Motor neuron (in vitro differentiated cells): ENCODE measurements at regions not wholly inside any gene's neighbourhood (a gene's known extent, or its start where the extent isn't known, plus 50 kb on each side); places are given as distances from the start of the nearest gene placed in this dataset.
A peak's percentile ranks its signal among the peaks of the same experiment; 100 is the strongest.
"Not testable (repeated sequence)": the region's sequence is repeated elsewhere in the genome, so short reads cannot be mapped to it uniquely, and the experiment has no call there.

Source experiments
- ATAC-seq, 8 experiments: fragments of 200-7000 bp; cut with Tn5 transposase; replicated peaks in 6 of 8; 2 replicates each; pipeline ENCODE4 v1.8.0; 2021; ENCODE audit warnings: mild to moderate bottlenecking in 8 of 8, moderate library complexity in 8 of 8
- H3K27ac ChIP-seq, 2 donors: fragments of 250-450 bp; sonication (Bioruptor Pico); 2 replicates each; pipeline ENCODE4 v1.9.0; 2021; ENCODE audit warnings: antibody characterized with exemption in 2 of 2, mild to moderate bottlenecking in 2 of 2, moderate library complexity in 1 of 2
- H3K4me1 ChIP-seq, 2 donors: fragments of 250-450 bp; sonication (Bioruptor Pico); replicated peaks in 1 of 2; 2 replicates each; pipeline ENCODE4 v1.6.1; 2021; ENCODE audit warnings: antibody characterized with exemption in 2 of 2, mild to moderate bottlenecking in 2 of 2, moderate library complexity in 1 of 2
- H3K4me3 ChIP-seq, 5 donors: fragments of 250-450 bp; sonication (Bioruptor Pico); 2 replicates each; pipeline ENCODE4 v1.9.0; 2021; ENCODE audit warnings: antibody characterized with exemption in 5 of 5, mild to moderate bottlenecking in 5 of 5, moderate library complexity in 4 of 5
- WGBS, 10 experiments: fragments of 450-650 bp; shearing (Covaris generic); methylation state at CpG; one replicate each; pipeline ENCODE4 v1.0.0; 2022; 5-methylcytosine and 5-hydroxymethylcytosine counted together
- in situ Hi-C, 9 experiments: fragments of 400-800 bp; cut with MboI; loops; one replicate each; pipeline ENCODE4 v1.15.0; 2021; ENCODE audit warnings: low sequenced_read_pairs in 9 of 9, low pct_unique_long_range_greater_than_20kb in 2 of 9; ENCODE audit not compliant: unreplicated experiment in 9 of 9

DNA sequence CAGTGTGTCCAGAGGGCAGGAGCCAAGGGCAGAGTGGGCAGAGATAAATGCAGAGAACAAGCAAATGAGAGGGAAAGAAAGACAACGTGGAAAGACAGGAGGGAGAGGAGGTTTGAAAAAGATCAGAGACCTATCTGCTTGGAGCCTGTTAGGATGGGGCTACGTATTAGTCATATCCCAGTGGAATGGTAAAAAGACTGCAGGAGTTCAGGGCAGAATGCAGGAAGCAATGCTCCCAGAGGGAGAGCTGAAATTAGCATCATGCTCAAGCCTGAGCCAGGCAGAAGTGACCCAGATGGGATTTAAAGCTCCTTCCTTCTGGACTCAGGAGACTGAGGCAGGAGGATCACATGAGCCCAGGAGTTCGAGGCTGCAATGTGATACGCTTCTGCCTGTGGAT lies 261.3 kb upstream of the CHRM3 start:
- H3K4me3 ChIP-seq, result no peak overlapping the region
- peaks cover 25 to 28% of the 10 kb centered on the region in 2 donors for H3K4me1 ChIP-seq
- peak in 5 of 8 experiments; percentile 76 to 91 (median 87) for ATAC-seq
- 0 to 90% (median 52%) methylated on average over 1 to 4 of the region's 4 CpGs; no CpG with 5 or more reads in 1 of the 10 experiments for WGBS, 10 experiments
- in situ Hi-C loops, result no loop called here
- no peak overlapping the region for H3K27ac ChIP-seq

DNA sequence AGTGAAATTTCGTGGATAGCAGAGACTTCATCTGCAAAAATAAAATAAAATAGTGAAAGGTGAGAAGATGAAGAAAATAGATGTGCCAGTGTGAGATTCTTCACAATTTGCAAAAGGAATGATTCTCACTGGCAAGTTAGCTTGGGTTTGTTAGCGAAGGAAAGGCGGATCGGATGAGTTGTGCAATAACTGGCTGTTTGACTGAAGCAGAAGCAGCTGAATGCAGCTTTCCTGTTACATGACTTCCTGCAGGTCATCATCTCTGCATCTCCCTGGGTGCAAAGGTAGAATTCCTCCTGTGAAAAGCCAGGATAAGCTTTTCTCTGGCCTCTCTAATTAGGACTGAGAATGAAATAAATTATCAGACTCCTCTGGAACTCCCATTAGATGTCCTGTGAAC lies 263.1 kb upstream of the CHRM3 start:
- H3K4me3 ChIP-seq, result no peak overlapping the region
- H3K4me1 ChIP-seq, result peaks cover 25 to 28% of the 10 kb centered on the region in 2 donors
- no peak for ATAC-seq
- in situ Hi-C loops, result no loop called here
- WGBS, 10 experiments, result 0 to 96% (median 88%) methylated on average over 1 to 4 of the region's 4 CpGs; no CpG with 5 or more reads in 1 of the 10 experiments
- no peak overlapping the region for H3K27ac ChIP-seq

DNA sequence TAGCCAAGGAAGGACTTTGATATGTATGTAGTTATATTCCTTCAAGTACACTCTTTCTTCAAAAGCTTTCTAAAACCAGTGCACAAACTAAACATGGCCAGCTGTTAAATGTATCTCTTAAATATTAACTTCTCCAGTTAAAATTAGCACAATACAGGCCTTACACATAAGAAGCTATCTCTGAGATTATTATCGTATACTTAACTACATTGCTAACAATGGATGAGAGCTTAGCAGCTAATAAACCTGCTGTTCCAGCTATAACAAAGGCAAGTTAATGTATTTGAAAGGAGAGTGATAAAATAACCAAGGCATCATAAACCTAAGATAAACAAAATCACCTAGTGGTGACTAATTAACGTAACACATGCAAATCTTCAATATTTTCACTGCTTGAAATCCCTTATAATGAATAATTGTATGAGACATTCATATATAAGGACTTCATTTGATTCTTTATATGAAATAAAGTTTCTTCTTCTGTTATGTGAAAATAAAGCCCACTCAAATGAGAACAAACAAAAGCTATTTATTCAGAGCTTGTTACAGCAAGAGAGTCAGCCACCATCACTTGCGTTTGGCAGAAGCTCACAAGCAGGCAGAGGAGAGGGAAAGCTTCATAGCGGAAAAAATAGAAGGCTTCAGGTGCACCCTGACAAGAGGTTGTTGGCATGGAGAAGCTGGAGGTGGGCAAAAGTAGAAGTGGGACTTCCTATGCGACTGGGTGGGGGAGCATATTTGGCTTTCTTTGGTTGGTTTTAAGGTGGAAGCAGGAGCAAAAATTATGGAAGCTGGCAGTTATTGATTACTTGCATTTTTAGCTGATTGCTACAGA lies 274.1 kb upstream of the CHRM3 start:
- no peak for ATAC-seq
- in situ Hi-C loops, result no loop called here
- WGBS, 10 experiments, result 0 to 100% (median 63%) methylated on average over 2 to 5 of the region's 5 CpGs; no CpG with 5 or more reads in 1 of the 10 experiments
- H3K27ac ChIP-seq, result no peak overlapping the region
- peaks cover 0 to 11% of the 10 kb centered on the region in 2 donors for H3K4me1 ChIP-seq
- H3K4me3 ChIP-seq, result no peak overlapping the region

DNA sequence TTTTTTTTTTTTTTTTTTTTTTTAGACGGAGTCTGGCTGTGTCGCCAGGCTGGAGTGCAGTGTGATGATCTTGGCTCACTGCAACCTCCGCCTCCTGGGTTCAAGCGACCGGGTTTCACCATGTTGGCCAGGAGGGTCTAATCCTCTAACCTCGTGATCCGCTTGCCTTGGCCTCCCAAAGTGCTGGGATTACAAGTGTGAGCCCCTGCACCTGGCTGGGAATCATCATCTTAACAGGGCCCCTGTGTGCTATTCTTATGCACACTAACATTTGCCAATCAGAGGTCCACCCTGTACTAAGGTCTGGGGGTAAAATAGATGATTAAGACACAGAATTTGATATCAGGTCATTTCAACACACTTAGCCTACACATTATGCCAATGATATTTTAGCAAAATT lies 278.7 kb upstream of the CHRM3 start:
- in situ Hi-C loops, result no loop called here

DNA sequence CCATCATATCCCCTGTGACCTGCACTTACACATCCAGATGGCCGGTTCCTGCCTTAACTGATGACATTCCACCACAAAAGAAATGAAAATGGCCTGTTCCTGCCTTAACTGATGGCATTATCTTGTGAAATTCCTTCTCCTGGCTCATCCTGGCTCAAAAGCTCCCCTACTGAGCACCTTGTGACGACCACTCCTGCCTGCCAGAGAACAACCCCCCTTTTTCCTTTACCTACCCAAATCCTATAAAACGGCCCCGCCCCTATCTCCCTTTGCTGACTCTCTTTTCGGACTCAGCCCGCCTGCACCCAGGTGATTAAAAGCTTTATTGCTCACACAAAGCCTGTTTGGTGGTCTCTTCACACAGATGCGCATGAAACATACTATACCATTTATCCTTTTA lies 279.7 kb upstream of the CHRM3 start:
- 38 to 83% (median 67%) methylated on average over 1 to 3 of the region's 7 CpGs; no CpG with 5 or more reads in 4 of the 10 experiments for WGBS, 10 experiments
- H3K4me3 ChIP-seq, in situ Hi-C loops: not testable (repeated sequence)

More for the DNA sequence above, 278.7 kb upstream of the CHRM3 start:
- 69 to 98% (median 94%) methylated on average over 3 to 5 of the region's 7 CpGs; no CpG with 5 or more reads in 4 of the 10 experiments for WGBS, 10 experiments
- Histone ChIP-seq H3K4me1 (peaks cover 0 to 8% of the 10 kb centered on the region in 2 donors), H3K4me3 (no peak overlapping the region), H3K27ac (no peak overlapping the region)
- no peak for ATAC-seq

DNA sequence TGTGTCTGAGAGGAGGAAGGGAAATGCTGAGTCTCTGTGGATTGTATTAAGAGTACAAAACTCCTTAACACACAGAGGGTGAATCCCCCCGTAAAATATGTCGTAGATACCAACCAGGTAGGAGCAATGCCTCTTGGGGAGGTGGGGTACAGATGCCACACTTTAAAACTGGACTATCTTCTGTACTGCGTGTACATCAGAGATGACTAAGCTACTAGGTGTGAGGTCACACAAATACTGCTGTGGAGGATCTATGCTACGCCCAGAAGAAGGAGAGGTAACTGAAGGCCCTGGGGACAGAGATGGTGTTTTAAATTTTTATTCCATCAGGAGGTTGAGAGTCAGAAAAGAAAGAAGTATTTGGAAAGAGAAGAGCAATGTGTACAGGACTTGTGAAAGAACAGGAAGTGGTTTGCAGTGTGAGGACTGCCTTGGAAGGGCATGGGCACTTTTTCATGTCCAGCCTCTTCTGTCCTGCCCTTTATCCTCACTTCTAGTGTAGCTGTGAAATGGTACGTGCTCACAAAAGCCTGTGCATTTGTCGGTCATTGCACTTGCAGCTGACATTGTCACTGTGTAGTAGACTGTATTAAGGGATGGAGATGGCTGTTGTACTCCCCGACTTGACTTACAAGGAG lies 287.8 kb upstream of the CHRM3 start:
- no peak overlapping the region for H3K4me3 ChIP-seq
- H3K27ac ChIP-seq, result no peak overlapping the region
- 13 to 93% (median 87%) methylated on average over 3 to 7 of the region's 7 CpGs; no CpG with 5 or more reads in 3 of the 10 experiments for WGBS, 10 experiments
- no peak for ATAC-seq
- H3K4me1 ChIP-seq, result no peaks in the 10 kb centered on the region
- in situ Hi-C loops, result no loop called here

More for the DNA sequence above, 279.7 kb upstream of the CHRM3 start:
- not testable (repeated sequence) for ATAC-seq, H3K27ac ChIP-seq, H3K4me1 ChIP-seq

DNA sequence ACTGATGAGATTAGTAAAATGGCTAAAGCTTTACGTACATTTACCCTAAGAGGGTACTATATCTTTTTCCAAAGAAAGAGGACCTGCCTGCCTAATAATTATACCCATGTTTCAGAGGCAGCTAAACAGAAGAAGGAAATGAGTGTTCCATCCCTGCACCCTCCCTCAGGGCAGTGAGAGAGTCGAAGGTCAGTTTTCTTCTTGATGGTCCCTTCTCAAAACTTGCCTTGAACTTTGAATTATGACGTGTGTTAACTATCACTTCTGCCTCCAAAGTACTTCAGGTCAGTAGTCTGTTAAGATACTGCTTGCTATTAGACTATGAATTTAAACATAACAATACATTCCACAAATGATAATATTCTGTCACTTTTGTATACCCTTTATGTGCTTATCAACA lies 294.8 kb upstream of the CHRM3 start:
- no peak overlapping the region for H3K4me3 ChIP-seq
- 0 to 94% (median 40%) methylated on average over 1 to 3 of the region's 3 CpGs; no CpG with 5 or more reads in 1 of the 10 experiments for WGBS, 10 experiments
- no peak for ATAC-seq
- no peak overlapping the region for H3K27ac ChIP-seq
- H3K4me1 ChIP-seq, result no peaks in the 10 kb centered on the region
- in situ Hi-C loops, result no loop called here

- Histone ChIP-seq H3K4me1 (no peaks in the 10 kb centered on the region), H3K27ac (no peak overlapping the region), H3K4me3 (no peak overlapping the region)
- 0 to 92% (median 86%) methylated on average over 1 to 2 of the region's 2 CpGs; no CpG with 5 or more reads in 5 of the 10 experiments for WGBS, 10 experiments
- ATAC-seq, result peak in 1 of 8 experiments; percentile 46
- in situ Hi-C loops, result no loop called here
Measured at GRCh38 chr1:239084459-239085080, 301.8 kb upstream of the CHRM3 start.

DNA sequence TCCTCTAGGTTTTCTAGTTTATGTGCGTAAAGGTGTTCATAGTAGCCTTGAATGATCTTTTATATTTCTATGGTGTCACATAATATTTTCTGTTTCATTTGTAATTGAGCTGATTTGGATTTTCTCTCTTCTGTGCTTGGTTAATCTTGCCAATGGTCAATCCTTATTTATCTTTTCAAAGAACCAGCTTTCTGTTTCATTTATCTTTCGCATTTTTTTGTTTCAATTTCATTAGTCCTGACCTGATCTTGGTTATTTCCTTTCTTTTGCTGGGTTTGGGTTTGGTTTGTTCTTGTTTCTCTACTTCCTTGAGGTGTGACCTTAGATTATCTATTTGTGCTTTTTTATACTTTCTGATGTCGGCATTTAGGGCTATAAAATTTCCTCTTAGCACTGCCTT lies 304.4 kb upstream of the CHRM3 start:
- 0 to 93% (median 61%) methylated on average over 1 to 3 of the region's 3 CpGs; no CpG with 5 or more reads in 1 of the 10 experiments for WGBS, 10 experiments
- in situ Hi-C loops, ATAC-seq: not testable (repeated sequence)

DNA sequence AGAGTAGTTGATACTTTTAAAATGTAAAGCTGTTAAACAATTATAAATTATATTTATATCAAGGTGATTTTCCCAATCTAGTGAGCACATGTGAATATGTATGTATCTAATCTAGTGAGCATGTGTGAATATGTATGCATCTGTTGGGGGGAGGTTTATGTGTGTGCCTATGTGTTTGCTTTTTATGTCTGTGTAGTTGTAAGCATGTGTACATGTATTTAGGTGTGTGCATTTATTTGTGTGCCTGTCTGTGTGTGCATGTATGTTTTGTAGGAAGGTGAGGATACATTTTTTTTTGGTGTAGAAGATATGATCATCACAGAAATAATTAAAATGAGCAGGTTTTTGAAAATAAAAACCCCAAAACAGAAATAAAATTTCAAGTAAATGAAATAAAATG lies 318.9 kb upstream of the CHRM3 start:
- no peak for ATAC-seq
- in situ Hi-C loops, result no loop called here

More for the DNA sequence above, 304.4 kb upstream of the CHRM3 start:
- H3K27ac ChIP-seq, H3K4me3 ChIP-seq, H3K4me1 ChIP-seq: not testable (repeated sequence)

DNA sequence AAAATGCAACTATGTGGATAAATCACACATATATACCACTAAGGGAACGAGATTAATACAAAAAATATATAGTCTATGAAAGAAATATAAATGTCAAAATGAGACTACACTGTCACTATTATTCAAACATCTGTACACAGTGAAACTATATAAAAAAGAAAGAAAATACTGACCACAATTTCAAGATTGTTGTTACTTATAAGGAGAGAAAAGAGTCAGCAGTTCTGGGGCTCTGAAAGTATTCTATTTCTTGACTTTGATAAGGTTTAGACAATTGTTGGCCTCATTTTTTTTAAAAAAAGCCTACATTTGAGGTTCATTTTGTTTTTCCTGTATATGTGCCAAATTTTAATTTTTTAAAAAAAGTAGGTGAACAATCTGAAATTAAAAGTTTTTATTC lies 319.3 kb upstream of the CHRM3 start:
- ATAC-seq, result no peak
- no peaks in the 10 kb centered on the region for H3K4me1 ChIP-seq
- 0 to 88% (median 11%) methylated on average over 1 of the region's 1 CpG; no CpG with 5 or more reads in 3 of the 10 experiments for WGBS, 10 experiments
- in situ Hi-C loops, result no loop called here
- H3K4me3 ChIP-seq, result no peak overlapping the region
- H3K27ac ChIP-seq, result no peak overlapping the region

More for the DNA sequence above, 318.9 kb upstream of the CHRM3 start:
- Histone ChIP-seq H3K27ac (no peak overlapping the region), H3K4me1 (no peaks in the 10 kb centered on the region), H3K4me3 (no peak overlapping the region)

GRCh38 chr1:239061770-239062169 lies 324.6 kb upstream of the CHRM3 start:
- Histone ChIP-seq H3K4me3 (no peak overlapping the region), H3K27ac (no peak overlapping the region), H3K4me1 (peaks cover 4 to 7% of the 10 kb centered on the region in 2 donors)
- no peak for ATAC-seq
- 0 to 51% (median 34%) methylated on average over 1 to 7 of the region's 7 CpGs; no CpG with 5 or more reads in 1 of the 10 experiments for WGBS, 10 experiments
- in situ Hi-C loops, result no loop called here

- no peak overlapping the region for H3K27ac ChIP-seq
- ATAC-seq, result no peak
- WGBS, 10 experiments, result 0 to 100% (median 78%) methylated on average over 1 to 6 of the region's 6 CpGs; no CpG with 5 or more reads in 1 of the 10 experiments
- peaks cover 4 to 11% of the 10 kb centered on the region in 2 donors for H3K4me1 ChIP-seq
- in situ Hi-C loops, result no loop called here
- H3K4me3 ChIP-seq, result no peak overlapping the region
Measured at GRCh38 chr1:239058190-239058589, 328.2 kb upstream of the CHRM3 start.
